GM13977 (cell line): ENCODE measurements at regions not wholly inside any gene's neighbourhood (a gene's known extent, or its start where the extent isn't known, plus 50 kb on each side); places are given as distances from the start of the nearest gene placed in this dataset.

Source experiments
- DNase-seq: peaks from one replicate; pipeline ENCODE4 v3.0.0; 2012; ENCODE audit warnings: low spot score
- CTCF ChIP-seq: IDR thresholded peaks from 2 replicates; pipeline ENCODE4 v1.5.1; 2012; ENCODE audit warnings: mild to moderate bottlenecking, control low read depth; ENCODE audit not compliant: insufficient read depth; ENCODE audit errors: extremely low read depth, missing control alignments
- in situ Hi-C: fragments of 300-500 bp; cut with MboI; formaldehyde crosslinking; loops from one replicate; pipeline ENCODE4 v1.12.0; 2022; ENCODE audit warnings: low sequenced_read_pairs, low pct_unique_long_range_greater_than_20kb, mixed read lengths, inconsistent platforms; ENCODE audit not compliant: unreplicated experiment

- no peak for TF ChIP-seq CTCF
- in situ Hi-C loops, result no loop called here
- no peak for DNase-seq
These were observed 193.2 kb downstream of the INO80D start for GRCh38 chr2:205892665-205893259.

- in situ Hi-C loops, result no loop called here
- TF ChIP-seq CTCF, result no peak
- DNase-seq, result no peak
These were observed 193.7 kb downstream of the INO80D start for GRCh38 chr2:205892251-205892655.

GRCh38 chr2:205889114-205889513 lies 196.9 kb downstream of the INO80D start:
- in situ Hi-C loops, result no loop called here
- TF ChIP-seq CTCF, result no peak
- no peak for DNase-seq

GRCh38 chr2:205887637-205888036 lies 198.3 kb downstream of the INO80D start:
- TF ChIP-seq CTCF, result no peak
- no peak for DNase-seq
- in situ Hi-C loops, result no loop called here

DNA sequence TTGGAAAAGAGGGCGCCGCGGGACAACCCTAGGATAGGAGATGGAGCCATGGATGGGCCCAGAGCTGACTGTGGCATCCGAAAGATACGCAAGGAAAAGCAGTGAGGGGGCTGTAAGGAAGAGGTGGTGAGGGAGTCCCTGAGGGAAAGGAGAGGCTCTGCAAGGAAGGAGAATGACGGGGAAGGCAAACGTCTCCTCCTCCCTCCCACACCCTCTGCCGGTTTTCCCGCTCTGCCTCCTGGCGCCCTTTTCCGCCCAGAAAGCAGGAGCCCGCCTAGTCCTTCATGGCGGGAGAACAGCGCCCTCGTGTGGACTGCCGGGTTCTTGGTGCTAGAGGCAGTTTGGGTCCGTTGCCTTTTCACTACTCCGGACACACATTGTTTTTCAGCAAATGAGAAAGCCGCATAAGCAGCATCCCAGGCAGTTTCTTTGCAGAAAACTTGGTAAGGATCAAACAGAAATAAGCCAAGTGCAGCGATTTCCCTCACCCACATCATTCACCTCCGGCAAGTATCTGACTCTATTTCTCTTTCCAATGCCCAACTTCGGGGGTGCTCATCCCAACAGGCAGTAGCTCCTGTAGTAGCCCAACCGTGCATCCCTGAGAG lies 200.4 kb downstream of the INO80D start:
- DNase-seq, result peak; percentile 77
- in situ Hi-C loops, result no loop called here
- TF ChIP-seq CTCF, result peak; percentile 91

DNA sequence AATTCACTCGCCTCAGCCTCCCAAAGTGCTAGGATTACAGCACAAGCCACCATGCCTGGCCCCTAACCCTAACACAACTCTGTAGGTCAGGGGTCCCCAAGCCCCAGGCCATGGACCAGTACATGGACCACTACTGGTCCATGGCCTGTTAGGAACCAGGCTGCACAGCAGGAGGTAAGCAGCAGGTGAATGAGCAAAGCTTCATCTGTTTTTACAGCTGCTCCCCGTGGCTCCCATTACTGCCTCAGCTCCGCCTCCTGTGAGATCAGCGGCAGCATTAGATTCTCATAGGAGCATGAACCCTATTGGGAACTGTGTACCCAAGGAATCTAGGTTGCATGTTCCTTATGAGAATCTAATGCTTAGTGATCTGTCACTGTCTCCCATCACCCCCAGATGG lies 201.7 kb downstream of the NRP2 start:
- in situ Hi-C loops, result no loop called here
- DNase-seq, result no peak
- no peak for TF ChIP-seq CTCF
